ENCODE measurements at regions not wholly inside any gene's neighbourhood (a gene's known extent, or its start where the extent isn't known, plus 50 kb on each side); places are given as distances from the start of the nearest gene placed in this dataset.

DNA sequence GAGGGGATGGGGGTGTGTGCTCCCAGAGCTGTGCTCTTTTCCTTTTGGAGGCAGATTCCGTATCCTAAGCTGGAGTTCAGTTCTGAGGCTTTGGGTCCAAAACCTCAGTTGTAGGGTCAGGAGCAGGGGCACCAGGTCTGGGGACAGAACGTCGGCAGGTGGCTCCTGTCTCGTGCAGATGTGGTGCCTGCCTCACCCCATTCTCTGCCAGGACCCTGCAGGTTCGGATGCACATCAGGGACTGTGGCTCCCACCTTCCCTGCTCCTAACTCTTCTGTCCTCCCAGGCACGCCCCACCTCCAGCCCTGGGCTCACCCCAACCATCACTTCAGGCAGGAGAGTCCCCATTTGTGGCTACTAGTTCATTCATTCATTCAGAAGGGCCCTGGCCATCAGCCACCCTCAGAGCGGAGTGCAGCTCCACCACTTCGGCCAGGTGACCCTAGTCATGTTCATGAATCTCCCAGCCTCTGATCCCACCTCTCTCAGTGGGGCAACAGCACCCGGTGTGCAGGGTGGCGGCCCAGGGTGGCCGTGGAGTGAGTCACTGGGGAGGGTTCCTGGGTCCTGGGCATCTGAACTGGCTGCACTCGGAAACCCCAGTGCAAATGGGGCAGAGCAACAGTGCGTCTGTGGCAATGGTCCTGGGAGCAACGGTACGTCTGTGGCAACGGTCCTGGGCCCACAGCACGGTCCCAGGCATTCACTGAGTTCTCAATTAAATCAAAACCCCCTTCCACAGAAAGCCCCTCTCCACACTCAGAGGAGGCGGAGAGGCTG is 100.8 kb upstream of the FAM20C start:
- Histone ChIP-seq H3K4me2 (no peak overlapping the region), H3K4me1 (ENCODE audit: insufficient read depth) (peaks cover 38% of the 10 kb centered on the region), H3K27me3 (ENCODE audit: insufficient read depth) (no peaks in the 10 kb centered on the region), H3K79me2 (replicated peaks; ENCODE audit: insufficient read depth) (peaks cover 21% of the 10 kb centered on the region; the same call in 1 of the 2 replicates), H3K4me3 (no peak overlapping the region), H3K27ac (ENCODE audit: low read depth) (no peak overlapping the region), H4K20me1 (replicated peaks; ENCODE audit: insufficient read depth) (no peaks in the 10 kb centered on the region), H3K36me3 (ENCODE audit: insufficient read depth) (no peaks in the 10 kb centered on the region), H2AFZ (no peak overlapping the region), H3K9me2 (ENCODE audit: insufficient read depth) (no peaks in the 10 kb centered on the region), H3F3A (replicated peaks; ENCODE audit: low read depth) (peaks cover 12% of the 10 kb centered on the region; the same call in 1 of the 2 replicates)
- Mint-ChIP-seq H3K36me3 (ENCODE audit: low read depth) (peaks cover 8% of the 10 kb centered on the region), H3K27ac (no peak overlapping the region; the same call in 1 of the 2 replicates), H3K27me3 (ENCODE audit: insufficient read depth, low read depth, poor library complexity) (peaks cover 9% of the 10 kb centered on the region), H3K4me1 (peaks cover 69% of the 10 kb centered on the region), H3K9me3 (peaks cover 4% of the 10 kb centered on the region; the same call in 1 of the 3 replicates), H3K4me3 (no peak overlapping the region)
- TF ChIP-seq, protein P1, sequence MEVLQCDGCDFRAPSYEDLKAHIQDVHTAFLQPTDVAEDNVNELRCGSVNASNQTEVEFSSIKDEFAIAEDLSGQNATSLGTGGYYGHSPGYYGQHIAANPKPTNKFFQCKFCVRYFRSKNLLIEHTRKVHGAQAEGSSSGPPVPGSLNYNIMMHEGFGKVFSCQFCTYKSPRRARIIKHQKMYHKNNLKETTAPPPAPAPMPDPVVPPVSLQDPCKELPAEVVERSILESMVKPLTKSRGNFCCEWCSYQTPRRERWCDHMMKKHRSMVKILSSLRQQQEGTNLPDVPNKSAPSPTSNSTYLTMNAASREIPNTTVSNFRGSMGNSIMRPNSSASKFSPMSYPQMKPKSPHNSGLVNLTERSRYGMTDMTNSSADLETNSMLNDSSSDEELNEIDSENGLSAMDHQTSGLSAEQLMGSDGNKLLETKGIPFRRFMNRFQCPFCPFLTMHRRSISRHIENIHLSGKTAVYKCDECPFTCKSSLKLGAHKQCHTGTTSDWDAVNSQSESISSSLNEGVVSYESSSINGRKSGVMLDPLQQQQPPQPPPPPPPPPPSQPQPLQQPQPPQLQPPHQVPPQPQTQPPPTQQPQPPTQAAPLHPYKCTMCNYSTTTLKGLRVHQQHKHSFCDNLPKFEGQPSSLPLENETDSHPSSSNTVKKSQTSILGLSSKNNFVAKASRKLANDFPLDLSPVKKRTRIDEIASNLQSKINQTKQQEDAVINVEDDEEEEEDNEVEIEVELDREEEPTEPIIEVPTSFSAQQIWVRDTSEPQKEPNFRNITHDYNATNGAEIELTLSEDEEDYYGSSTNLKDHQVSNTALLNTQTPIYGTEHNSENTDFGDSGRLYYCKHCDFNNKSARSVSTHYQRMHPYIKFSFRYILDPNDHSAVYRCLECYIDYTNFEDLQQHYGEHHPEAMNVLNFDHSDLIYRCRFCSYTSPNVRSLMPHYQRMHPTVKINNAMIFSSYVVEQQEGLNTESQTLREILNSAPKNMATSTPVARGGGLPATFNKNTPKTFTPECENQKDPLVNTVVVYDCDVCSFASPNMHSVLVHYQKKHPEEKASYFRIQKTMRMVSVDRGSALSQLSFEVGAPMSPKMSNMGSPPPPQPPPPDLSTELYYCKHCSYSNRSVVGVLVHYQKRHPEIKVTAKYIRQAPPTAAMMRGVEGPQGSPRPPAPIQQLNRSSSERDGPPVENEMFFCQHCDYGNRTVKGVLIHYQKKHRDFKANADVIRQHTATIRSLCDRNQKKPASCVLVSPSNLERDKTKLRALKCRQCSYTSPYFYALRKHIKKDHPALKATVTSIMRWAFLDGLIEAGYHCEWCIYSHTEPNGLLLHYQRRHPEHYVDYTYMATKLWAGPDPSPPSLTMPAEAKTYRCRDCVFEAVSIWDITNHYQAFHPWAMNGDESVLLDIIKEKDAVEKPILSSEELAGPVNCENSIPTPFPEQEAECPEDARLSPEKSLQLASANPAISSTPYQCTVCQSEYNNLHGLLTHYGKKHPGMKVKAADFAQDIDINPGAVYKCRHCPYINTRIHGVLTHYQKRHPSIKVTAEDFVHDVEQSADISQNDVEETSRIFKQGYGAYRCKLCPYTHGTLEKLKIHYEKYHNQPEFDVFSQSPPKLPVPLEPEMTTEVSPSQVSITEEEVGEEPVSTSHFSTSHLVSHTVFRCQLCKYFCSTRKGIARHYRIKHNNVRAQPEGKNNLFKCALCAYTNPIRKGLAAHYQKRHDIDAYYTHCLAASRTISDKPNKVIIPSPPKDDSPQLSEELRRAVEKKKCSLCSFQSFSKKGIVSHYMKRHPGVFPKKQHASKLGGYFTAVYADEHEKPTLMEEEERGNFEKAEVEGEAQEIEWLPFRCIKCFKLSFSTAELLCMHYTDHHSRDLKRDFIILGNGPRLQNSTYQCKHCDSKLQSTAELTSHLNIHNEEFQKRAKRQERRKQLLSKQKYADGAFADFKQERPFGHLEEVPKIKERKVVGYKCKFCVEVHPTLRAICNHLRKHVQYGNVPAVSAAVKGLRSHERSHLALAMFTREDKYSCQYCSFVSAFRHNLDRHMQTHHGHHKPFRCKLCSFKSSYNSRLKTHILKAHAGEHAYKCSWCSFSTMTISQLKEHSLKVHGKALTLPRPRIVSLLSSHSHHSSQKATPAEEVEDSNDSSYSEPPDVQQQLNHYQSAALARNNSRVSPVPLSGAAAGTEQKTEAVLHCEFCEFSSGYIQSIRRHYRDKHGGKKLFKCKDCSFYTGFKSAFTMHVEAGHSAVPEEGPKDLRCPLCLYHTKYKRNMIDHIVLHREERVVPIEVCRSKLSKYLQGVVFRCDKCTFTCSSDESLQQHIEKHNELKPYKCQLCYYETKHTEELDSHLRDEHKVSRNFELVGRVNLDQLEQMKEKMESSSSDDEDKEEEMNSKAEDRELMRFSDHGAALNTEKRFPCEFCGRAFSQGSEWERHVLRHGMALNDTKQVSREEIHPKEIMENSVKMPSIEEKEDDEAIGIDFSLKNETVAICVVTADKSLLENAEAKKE (CRISPR knock-in tag; IDR thresholded peaks at IDR 0.05) = no peak
- TF ChIP-seq, protein P2, sequence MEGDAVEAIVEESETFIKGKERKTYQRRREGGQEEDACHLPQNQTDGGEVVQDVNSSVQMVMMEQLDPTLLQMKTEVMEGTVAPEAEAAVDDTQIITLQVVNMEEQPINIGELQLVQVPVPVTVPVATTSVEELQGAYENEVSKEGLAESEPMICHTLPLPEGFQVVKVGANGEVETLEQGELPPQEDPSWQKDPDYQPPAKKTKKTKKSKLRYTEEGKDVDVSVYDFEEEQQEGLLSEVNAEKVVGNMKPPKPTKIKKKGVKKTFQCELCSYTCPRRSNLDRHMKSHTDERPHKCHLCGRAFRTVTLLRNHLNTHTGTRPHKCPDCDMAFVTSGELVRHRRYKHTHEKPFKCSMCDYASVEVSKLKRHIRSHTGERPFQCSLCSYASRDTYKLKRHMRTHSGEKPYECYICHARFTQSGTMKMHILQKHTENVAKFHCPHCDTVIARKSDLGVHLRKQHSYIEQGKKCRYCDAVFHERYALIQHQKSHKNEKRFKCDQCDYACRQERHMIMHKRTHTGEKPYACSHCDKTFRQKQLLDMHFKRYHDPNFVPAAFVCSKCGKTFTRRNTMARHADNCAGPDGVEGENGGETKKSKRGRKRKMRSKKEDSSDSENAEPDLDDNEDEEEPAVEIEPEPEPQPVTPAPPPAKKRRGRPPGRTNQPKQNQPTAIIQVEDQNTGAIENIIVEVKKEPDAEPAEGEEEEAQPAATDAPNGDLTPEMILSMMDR (conservative IDR thresholded peaks at IDR 0.05; ENCODE audit: low read depth in 2 of 2) = no peak
- no peak for TF ChIP-seq EZH2 (IDR thresholded peaks at IDR 0.05; ENCODE audit: low read depth, unreplicated experiment)
- TF ChIP-seq CREB1 (CRISPR knock-in tag; IDR thresholded peaks at IDR 0.05; ENCODE audit: low read depth) = no peak
- TF ChIP-seq JUNB (IDR thresholded peaks at IDR 0.05; ENCODE audit: unreplicated experiment) = no peak
- TF ChIP-seq REST (IDR thresholded peaks at IDR 0.05; ENCODE audit: unreplicated experiment) = no peak
- ATAC-seq = no peak
- DNase-seq (ENCODE audit: low spot score) = no peak

Data from GM23338 (cell line).